Right lobe of liver (tissue), 4 donors: ENCODE measurements at regions not wholly inside any gene's neighbourhood (a gene's known extent, or its start where the extent isn't known, plus 50 kb on each side); places are given as distances from the start of the nearest gene placed in this dataset.

ENCODE experiments used
- POLR2A ChIP-seq: fragments of 450-650 bp; IDR thresholded peaks from one replicate; pipeline ENCODE4 v1.6.1; 2017; ENCODE audit warnings: antibody characterized with exemption, mild to moderate bottlenecking
- TF ChIP-seq, protein P1 (sequence below), 4 donors: fragments of 200-600 bp in 3 of 4; fragments of 450-650 bp in 1 of 4; IDR thresholded peaks; one replicate each; pipeline versions ENCODE4 v1.5.1 to v1.8.0; 2016 to 2022; ENCODE audit warnings: antibody characterized with exemption in 4 of 4, mild to moderate bottlenecking in 2 of 4
- donor health status: DM: no; HTN: no; CAD: no.
- donor health status: DM: no; HTN: no; CAD: no.
- donor health status: DM: no; HTN: yes; CAD: no.

- TF ChIP-seq, protein P1, sequence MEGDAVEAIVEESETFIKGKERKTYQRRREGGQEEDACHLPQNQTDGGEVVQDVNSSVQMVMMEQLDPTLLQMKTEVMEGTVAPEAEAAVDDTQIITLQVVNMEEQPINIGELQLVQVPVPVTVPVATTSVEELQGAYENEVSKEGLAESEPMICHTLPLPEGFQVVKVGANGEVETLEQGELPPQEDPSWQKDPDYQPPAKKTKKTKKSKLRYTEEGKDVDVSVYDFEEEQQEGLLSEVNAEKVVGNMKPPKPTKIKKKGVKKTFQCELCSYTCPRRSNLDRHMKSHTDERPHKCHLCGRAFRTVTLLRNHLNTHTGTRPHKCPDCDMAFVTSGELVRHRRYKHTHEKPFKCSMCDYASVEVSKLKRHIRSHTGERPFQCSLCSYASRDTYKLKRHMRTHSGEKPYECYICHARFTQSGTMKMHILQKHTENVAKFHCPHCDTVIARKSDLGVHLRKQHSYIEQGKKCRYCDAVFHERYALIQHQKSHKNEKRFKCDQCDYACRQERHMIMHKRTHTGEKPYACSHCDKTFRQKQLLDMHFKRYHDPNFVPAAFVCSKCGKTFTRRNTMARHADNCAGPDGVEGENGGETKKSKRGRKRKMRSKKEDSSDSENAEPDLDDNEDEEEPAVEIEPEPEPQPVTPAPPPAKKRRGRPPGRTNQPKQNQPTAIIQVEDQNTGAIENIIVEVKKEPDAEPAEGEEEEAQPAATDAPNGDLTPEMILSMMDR (IDR thresholded peaks at IDR 0.05): no peak
- TF ChIP-seq POLR2A: no peak
Measured at GRCh38 chr2:157036726-157037125, 220.8 kb upstream of the GALNT5 start.
